H7 (cell line): ENCODE measurements at regions not wholly inside any gene's neighbourhood (a gene's known extent, or its start where the extent isn't known, plus 50 kb on each side); places are given as distances from the start of the nearest gene placed in this dataset.

Experiments used
- DNase-seq: peaks from one replicate; pipeline ENCODE4 v3.0.0; 2012
- H3K27me3 ChIP-seq: 2 replicates; pipeline ENCODE4 v1.6.0; 2011; ENCODE audit warnings: mild to moderate bottlenecking, low read length; ENCODE audit not compliant: control insufficient read depth, insufficient read depth
- H3K36me3 ChIP-seq: replicated peaks from 2 replicates; pipeline ENCODE4 v1.5.1; 2011; ENCODE audit warnings: low read length; ENCODE audit not compliant: control insufficient read depth, insufficient read depth
- H3K4me3 ChIP-seq: 2 replicates; pipeline ENCODE4 v1.5.1; 2011; ENCODE audit warnings: low read depth, mild to moderate bottlenecking, control low read depth, low read length, moderate library complexity; ENCODE audit not compliant: insufficient read depth

DNA sequence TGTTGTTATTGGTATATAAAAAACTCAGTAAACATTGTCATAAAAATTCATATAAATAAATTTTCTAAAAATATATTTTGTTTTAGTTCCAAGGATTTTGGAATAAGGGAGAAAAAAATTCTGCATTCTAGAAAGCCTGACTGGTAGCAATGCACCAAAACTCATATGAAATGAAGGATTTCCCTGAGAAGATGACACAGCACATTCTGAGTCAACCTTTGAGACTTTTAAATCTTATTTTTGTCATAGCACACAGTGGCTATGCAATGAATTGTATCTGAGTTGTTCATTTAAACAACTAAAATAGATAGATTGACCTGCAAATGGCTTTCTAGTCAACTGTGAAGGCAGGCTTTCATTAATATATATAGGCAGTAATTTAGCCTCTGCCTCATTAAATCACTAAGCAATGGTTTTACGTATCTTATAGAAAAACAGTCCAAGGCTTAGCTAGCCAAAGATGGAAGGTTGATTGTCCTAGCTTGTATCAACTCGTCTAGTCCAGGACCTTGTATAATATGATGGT is 239.1 kb upstream of the NEIL3 start:
- no peaks in the 10 kb centered on the region for H3K36me3 ChIP-seq
- no peak for DNase-seq
- no peaks in the 10 kb centered on the region for H3K27me3 ChIP-seq
- H3K4me3 ChIP-seq: no peak overlapping the region

DNA sequence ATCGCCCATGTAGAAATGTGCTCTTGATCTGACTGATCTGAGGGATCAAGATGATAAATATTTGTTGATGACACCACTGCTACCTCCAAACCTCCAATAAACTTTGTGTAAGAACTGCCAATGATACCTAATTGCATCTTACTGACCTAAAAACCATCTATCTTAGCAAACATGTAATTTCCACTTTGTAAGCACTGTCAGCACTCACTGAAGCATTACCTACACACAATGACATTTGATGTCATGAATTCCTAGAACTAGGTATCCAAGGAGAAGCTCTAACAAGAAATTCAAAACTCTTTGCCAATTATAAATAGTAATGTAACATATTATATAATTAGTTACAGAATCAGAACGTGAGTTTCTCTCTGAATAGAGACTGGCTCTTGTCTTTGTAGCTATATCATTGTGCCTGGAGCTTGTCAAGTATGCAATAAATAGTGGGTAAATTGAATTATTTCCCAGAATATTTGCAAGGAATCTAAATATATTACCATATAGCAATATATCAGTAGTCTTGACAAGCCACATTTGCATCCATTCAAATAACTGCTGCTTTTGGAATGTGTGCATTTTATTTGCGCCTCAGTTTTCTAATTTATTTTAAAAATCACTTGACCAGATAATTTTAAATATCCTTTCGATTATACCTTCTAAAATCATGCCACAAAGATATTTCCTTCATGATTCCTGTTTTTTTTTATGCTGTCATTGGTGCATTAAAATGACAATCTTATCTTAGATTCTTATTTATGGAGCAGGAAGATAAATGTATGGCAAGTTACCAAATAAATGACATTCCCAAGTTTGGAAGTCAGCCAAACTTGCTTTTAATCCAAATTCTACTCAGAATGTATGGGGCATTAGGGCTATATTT is 232.3 kb upstream of the NEIL3 start:
- H3K36me3 ChIP-seq: no peaks in the 10 kb centered on the region
- H3K4me3 ChIP-seq: no peak overlapping the region
- DNase-seq: no peak
- no peaks in the 10 kb centered on the region for H3K27me3 ChIP-seq

DNA sequence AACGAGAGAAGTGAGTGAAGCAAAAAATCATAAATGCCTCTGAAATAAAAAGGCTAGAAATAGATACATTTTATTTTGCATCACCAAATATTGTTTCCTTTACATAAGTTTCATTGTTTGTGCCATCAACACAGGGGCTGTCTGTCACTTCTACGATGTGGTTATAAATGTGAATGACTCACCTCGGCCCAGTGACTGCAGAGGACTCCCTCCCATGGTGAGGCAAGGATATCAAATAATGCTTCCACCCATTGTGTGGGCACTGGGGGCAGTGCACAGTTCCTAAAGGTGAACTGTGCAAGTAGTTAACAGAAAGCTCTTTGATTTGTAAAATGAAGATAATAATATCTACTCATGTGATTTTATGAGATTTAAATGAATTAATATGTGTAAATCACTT is 230.3 kb upstream of the NEIL3 start:
- Histone ChIP-seq H3K27me3 (no peaks in the 10 kb centered on the region), H3K36me3 (no peaks in the 10 kb centered on the region), H3K4me3 (no peak overlapping the region)
- no peak for DNase-seq

DNA sequence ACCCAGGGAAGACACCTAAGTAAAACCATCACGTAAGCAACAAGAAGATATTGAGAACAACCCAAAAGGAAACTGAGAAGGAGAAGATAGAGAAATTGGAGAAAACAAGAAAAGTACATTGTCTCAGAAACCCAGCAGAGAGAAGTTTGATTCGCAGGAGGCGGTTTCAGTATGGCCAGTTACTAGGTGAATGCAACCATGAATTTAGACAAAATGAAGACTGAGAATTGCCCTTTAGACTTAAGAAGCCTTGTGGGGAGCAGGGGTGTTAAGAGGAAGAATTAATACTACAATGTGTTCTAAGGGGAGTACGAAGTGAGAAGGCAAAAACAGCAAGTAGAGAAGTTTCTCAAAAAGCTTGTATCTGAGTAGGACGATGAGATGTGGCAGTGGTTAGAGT is 229.3 kb upstream of the NEIL3 start:
- Histone ChIP-seq H3K36me3 (no peaks in the 10 kb centered on the region), H3K4me3 (no peak overlapping the region), H3K27me3 (no peaks in the 10 kb centered on the region)
- no peak for DNase-seq

DNA sequence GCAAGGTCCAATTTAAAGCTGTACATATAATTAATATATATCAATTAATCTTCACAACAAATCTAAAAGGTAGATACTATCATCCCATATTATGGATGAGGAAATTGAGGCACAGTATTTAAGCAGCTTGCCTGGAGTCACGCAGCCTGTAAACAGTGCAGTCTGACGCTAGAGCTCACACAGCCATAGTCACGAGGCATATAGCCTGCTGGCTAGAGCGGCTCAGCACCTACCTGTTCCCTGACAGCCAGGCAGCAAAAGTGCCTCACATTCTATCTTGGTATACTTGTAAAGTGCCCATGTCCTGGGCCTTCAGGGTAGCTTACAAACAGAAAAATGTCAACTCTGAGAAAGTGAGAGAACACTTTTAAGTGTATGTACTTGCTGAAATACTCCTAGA is 222.6 kb upstream of the NEIL3 start:
- H3K4me3 ChIP-seq: no peak overlapping the region
- no peaks in the 10 kb centered on the region for H3K36me3 ChIP-seq
- DNase-seq: no peak
- no peaks in the 10 kb centered on the region for H3K27me3 ChIP-seq

DNA sequence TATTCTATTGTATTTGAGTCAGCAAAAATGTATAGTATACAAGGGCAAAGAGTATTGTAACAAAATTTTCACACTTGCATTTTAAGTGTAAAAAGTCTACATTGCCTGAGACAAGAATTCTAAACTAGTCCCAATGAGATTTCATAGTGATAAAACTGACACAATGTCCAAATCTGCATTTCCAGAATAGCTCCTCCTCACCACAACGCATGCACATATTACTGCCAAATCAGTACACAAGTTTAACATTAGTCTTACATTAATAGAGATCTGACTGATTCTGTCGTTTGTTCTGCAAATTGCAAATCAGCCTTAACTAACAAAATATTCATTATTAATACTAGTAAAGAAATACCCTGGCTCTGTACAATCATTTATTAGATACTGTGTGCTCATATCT is 222.2 kb upstream of the NEIL3 start:
- Histone ChIP-seq H3K27me3 (no peaks in the 10 kb centered on the region), H3K36me3 (no peaks in the 10 kb centered on the region), H3K4me3 (no peak overlapping the region)
- DNase-seq: no peak

DNA sequence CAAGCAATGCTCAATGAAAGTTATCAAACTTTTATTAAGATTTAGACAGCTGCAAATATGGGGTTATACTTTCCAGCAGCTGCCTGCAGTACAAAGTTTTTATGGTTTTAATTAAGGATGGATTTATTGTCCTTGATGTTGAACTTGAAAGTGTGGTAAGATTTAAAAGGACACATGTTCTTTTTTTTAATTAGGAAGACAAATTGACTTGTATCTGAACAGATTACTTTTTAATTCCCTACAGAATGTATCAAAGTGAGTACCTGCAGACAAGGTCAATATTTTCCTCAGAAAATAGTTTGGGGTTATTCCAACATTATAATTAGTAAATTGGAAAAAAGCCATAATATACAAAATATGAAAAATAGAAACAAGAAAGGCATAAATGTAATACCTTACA is 218.2 kb upstream of the NEIL3 start:
- no peaks in the 10 kb centered on the region for H3K36me3 ChIP-seq
- H3K4me3 ChIP-seq: no peak overlapping the region
- no peak for DNase-seq
- H3K27me3 ChIP-seq: no peaks in the 10 kb centered on the region

DNA sequence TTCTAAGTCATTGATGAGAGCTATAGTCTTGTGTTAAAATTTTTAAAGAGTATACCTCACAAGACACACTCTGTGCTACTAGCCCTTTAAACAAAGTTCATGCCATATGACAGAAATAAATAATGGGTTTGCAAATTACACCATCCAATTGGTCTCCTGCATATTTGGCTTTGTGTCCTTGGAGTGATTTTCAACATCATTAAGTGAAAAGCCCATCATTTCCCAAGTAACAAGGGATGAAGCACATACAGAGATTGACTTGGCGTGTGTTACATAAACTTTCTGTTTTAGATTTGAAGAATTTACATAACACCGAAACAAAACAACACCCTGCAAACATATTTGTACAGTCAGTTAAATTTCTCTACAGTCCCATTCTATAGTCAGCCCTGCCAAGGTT is 216.9 kb upstream of the NEIL3 start:
- no peak overlapping the region for H3K4me3 ChIP-seq
- H3K36me3 ChIP-seq: no peaks in the 10 kb centered on the region
- H3K27me3 ChIP-seq: no peaks in the 10 kb centered on the region
- DNase-seq: no peak

DNA sequence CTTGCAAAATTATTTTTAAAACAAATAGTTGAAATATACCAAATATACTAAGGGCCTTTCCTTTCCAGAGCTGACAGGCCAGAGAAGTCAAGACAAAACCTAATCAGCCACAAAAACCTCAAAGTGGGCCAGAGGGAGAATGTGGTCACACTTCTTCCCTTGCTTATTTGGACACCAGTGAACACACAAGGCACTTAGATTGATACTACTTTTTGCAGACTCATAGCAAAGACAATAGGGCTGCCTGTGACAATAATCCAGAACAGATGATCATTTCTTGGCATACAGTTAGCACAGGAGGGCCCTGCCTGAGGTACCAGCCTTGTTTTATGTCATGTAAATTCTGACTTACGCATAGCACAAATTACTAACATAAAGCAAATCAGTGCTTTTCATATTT is 215.7 kb upstream of the NEIL3 start:
- Histone ChIP-seq H3K36me3 (no peaks in the 10 kb centered on the region), H3K4me3 (no peak overlapping the region), H3K27me3 (no peaks in the 10 kb centered on the region)
- DNase-seq: no peak

DNA sequence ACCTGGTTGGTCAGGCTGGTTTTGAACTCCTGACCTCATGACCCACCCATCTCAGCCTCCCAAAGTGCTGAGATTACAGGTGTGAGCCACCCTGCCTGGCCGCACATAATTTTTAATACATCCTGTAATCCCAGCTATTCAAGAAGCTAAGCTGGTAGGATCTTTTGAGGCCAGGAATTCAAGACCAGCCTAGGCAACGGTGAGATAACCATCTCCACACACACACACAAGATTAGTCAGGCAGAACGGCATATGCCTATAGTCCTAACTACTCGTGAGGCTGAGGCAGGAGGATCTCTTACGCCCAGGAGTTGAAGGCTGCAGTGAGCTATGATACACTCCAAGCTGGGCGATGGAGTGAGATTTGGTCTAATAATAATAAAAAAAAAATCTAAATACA is 212.4 kb upstream of the NEIL3 start:
- no peaks in the 10 kb centered on the region for H3K27me3 ChIP-seq
- no peak overlapping the region for H3K4me3 ChIP-seq
- DNase-seq: no peak
- no peaks in the 10 kb centered on the region for H3K36me3 ChIP-seq

DNA sequence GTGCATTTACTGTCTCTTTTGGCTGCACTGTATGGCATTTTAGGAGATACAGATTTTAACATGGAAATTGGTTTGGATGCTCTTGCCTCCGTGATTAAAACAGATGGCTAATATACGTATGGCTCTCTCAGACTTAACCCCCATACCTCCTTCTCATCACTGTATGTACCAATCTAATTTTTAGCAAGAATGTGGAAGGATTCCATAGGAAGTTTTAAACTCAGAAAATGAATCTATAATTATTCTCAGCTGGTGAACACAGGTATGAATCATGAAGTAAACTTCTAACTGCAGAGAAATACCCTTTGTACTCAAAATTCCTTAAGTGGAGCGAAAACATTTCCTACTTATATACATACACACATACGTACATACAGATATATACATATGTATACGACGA is 210.5 kb upstream of the NEIL3 start:
- H3K4me3 ChIP-seq: no peak overlapping the region
- no peaks in the 10 kb centered on the region for H3K36me3 ChIP-seq
- DNase-seq: no peak
- no peaks in the 10 kb centered on the region for H3K27me3 ChIP-seq

DNA sequence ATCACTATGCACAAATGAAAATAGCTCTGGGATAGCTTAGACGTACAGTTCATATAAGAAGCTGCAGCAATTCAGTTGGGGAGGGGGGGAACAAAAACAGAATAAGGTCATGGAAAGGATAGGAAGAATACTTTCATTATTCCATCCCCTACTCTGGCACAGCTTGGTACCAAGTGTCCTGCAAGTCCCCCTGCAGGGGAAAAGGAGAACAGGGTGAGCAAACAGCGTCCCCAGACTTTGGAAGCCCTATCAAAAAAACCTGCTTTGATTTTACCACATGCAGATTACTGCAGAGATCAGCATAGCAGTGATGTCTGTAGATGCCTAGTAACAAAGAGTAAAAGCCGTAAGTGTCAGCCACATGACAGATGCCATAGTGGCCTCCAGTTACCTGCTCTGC is 209.4 kb upstream of the NEIL3 start:
- DNase-seq: no peak
- Histone ChIP-seq H3K36me3 (no peaks in the 10 kb centered on the region), H3K4me3 (no peak overlapping the region), H3K27me3 (no peaks in the 10 kb centered on the region)

DNA sequence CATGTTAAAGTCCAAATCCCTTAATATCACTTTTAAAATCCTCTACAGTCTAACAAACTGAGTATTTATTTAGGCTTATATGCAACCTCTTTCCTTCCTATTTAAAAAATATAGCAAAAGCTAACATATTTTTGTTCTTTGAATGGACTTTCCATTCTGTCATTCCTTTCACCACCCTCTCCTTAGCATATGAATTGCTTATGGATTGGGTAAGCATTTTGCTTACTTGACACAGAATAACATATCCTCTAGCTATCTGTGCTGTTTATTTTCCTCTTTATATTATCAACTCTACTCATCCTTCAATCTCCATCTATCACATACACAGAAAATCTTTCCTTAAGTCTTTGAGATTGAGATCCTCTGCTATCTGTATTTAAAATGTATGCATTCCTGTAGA is 206.1 kb upstream of the NEIL3 start:
- no peaks in the 10 kb centered on the region for H3K27me3 ChIP-seq
- no peak for DNase-seq
- H3K4me3 ChIP-seq: no peak overlapping the region
- no peaks in the 10 kb centered on the region for H3K36me3 ChIP-seq

DNA sequence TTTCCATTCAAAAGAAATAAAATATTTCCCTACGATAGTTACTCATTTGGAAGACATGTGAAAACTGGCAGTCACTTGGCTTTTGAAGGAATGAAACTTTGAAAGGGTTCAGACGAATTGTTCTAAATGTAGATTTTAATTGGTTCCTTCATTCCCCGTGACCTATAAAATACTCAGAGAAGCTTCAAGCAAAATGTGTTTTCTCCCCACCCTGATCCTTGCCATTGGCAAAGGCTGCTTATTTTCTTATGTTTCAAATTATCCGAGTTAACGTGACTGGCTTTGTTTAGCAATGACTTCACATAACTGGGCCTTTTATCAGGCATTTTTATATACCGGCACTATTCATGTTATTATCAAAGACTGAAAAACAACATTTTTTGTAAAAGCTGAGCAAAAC is 204.1 kb upstream of the NEIL3 start:
- Histone ChIP-seq H3K4me3 (no peak overlapping the region), H3K27me3 (no peaks in the 10 kb centered on the region), H3K36me3 (no peaks in the 10 kb centered on the region)
- no peak for DNase-seq

DNA sequence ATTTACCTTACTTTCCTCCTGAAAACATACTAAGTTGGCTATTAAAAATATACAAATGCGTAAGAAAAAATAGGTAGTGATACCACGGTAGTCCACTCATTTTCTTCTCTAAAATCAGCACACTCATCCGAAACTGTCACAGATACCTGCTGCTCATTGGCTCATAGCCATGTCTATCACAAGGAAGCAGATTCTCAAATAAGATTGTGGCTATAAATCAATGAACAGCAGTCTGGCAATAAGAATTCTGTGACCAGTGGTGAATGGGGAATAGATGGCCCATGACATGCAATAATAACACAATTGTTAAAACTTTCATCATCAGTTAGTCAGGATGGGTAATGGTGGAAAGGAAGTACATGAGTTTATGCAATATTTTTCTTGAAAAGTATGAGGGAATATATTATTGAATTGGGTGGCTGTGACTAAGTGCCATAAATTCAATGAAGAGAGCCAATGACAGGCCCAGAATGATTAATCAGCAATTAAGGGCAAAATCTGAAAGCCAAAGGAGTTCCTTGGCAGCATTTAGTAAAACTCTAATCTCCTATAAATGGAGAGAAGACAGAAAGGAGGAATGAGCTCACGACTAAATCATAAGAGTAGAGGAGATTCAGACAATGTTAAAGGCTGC is 202.3 kb upstream of the NEIL3 start:
- no peak for DNase-seq
- no peak overlapping the region for H3K4me3 ChIP-seq
- H3K27me3 ChIP-seq: no peaks in the 10 kb centered on the region
- H3K36me3 ChIP-seq: no peaks in the 10 kb centered on the region
